ENCODE measurements at regions not wholly inside any gene's neighbourhood (a gene's known extent, or its start where the extent isn't known, plus 50 kb on each side); places are given as distances from the start of the nearest gene placed in this dataset.

- no peak for TF ChIP-seq PRDM4 (CRISPR knock-in tag; IDR thresholded peaks at IDR 0.05; ENCODE audit: borderline replicate concordance)
- TF ChIP-seq EP300 (IDR thresholded peaks at IDR 0.05; ENCODE audit: low read depth in 2 of 2, low read length in 2 of 2) = peak in 1 of 2 experiments; percentile 51; a peak in 1 of 4 replicates
- TF ChIP-seq EP300 (CRISPR knock-in tag; IDR thresholded peaks at IDR 0.05; ENCODE audit: borderline replicate concordance) = no peak
- 0 out of 2 replicates have a peak, but pooled peaks have one; percentile 31 for TF ChIP-seq ZNF7 (CRISPR knock-in tag; IDR thresholded peaks at IDR 0.05)
- no peak for TF ChIP-seq ZNF318 (CRISPR knock-in tag; IDR thresholded peaks at IDR 0.05)
- no peak for TF ChIP-seq ZNF232 (CRISPR knock-in tag; IDR thresholded peaks at IDR 0.05; ENCODE audit: borderline replicate concordance)
- TF ChIP-seq CBX5 (CRISPR knock-in tag; IDR thresholded peaks at IDR 0.05; ENCODE audit: borderline replicate concordance) = no peak
- no peak for TF ChIP-seq FIP1L1 (IDR thresholded peaks at IDR 0.05; ENCODE audit: borderline replicate concordance, insufficient read depth, low read depth, low read length)
- no peak for TF ChIP-seq TFAP4 (IDR thresholded peaks at IDR 0.05; ENCODE audit: borderline replicate concordance, low read depth)
- TF ChIP-seq SMARCE1 (IDR thresholded peaks at IDR 0.05; ENCODE audit: borderline replicate concordance) = no peak
- no peak for TF ChIP-seq MLXIP (CRISPR knock-in tag; IDR thresholded peaks at IDR 0.05; ENCODE audit: borderline replicate concordance)
- TF ChIP-seq ZNF580 (CRISPR knock-in tag; IDR thresholded peaks at IDR 0.05; ENCODE audit: borderline replicate concordance, low read depth) = no peak
- no peak for TF ChIP-seq TFE3 (CRISPR knock-in tag; IDR thresholded peaks at IDR 0.05)
These were observed 66.8 kb upstream of the RIOK3 start (continued) for GRCh38 chr18:23386317-23386716.
